ENCODE measurements at regions not wholly inside any gene's neighbourhood (a gene's known extent, or its start where the extent isn't known, plus 50 kb on each side); places are given as distances from the start of the nearest gene placed in this dataset.

DNA sequence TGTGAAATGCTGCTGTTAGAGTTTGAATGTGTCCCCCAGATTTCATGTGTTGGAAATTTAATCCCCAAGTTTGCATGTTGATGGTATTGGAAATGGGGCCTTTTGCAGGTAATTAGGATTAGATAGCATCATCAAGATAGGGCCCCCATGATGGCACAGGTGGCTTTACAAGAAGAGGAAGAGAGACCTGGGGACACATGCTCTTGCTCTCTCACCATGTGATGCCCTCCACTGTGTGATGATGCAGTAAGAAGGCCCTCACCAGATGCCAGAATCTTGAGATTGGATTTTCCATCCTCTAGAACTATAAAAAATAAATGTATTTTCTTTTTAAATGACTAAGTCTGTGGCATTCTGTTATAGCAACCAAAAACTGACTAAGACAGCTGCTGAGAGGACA, 57.0 kb upstream of the NEK7 start:
- no peaks in the 10 kb centered on the region for H3K27me3 ChIP-seq (replicated peaks; ENCODE audit: control insufficient read depth, insufficient read depth, low read length)
- TF ChIP-seq, protein P1, sequence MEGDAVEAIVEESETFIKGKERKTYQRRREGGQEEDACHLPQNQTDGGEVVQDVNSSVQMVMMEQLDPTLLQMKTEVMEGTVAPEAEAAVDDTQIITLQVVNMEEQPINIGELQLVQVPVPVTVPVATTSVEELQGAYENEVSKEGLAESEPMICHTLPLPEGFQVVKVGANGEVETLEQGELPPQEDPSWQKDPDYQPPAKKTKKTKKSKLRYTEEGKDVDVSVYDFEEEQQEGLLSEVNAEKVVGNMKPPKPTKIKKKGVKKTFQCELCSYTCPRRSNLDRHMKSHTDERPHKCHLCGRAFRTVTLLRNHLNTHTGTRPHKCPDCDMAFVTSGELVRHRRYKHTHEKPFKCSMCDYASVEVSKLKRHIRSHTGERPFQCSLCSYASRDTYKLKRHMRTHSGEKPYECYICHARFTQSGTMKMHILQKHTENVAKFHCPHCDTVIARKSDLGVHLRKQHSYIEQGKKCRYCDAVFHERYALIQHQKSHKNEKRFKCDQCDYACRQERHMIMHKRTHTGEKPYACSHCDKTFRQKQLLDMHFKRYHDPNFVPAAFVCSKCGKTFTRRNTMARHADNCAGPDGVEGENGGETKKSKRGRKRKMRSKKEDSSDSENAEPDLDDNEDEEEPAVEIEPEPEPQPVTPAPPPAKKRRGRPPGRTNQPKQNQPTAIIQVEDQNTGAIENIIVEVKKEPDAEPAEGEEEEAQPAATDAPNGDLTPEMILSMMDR (IDR thresholded peaks at IDR 0.05; ENCODE audit: insufficient read depth, low read length, poor library complexity, severe bottlenecking), result no peak
- DNase-seq (ENCODE audit: extremely low read depth, insufficient read length), result no peak
- no peak overlapping the region for H3K4me3 ChIP-seq (replicated peaks; ENCODE audit: low read depth, low read length)
- H3K36me3 ChIP-seq (ENCODE audit: control insufficient read depth, insufficient read depth, low read length), result no peaks in the 10 kb centered on the region

DNA sequence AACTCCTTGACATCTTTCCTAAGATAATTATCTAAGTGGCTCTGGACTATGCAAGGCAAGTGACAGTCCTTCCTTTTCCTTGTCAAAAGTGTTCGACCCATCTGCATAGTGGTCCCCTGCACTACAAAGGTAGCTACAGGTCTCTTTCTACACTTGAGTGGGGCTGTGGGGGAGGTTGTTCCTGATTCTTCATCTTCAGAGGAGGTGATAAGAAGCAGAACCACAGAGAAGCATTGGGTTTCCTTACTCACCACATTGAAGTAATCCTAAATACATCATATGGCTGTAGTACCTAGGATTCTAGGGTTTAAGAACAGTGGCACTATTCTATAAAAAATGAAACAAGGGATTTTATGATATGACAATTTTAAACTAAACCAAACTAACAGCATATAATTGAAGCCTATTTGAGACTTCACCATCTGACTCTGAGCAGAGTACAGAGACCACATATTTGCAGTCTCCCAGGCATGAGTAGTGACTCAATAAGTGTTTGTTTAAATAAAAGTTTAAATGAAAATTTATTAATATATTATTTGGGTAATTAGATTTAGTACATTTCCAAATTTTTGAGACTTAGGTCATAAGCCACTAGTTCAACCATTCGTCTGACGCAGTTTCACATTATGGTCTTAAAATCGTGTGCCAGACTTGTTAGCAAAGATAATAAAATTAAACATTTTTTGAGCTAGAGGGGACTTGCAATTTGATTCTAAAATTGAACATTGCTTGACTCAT, 54.9 kb upstream of the NEK7 start:
- H3K36me3 ChIP-seq (ENCODE audit: control insufficient read depth, insufficient read depth, low read length), result no peaks in the 10 kb centered on the region
- no peak for DNase-seq (ENCODE audit: extremely low read depth, insufficient read length)
- TF ChIP-seq, protein P1 (IDR thresholded peaks at IDR 0.05; ENCODE audit: insufficient read depth, low read length, poor library complexity, severe bottlenecking), result no peak
- H3K4me3 ChIP-seq (replicated peaks; ENCODE audit: low read depth, low read length), result no peak overlapping the region
- H3K27me3 ChIP-seq (replicated peaks; ENCODE audit: control insufficient read depth, insufficient read depth, low read length), result no peaks in the 10 kb centered on the region

DNA sequence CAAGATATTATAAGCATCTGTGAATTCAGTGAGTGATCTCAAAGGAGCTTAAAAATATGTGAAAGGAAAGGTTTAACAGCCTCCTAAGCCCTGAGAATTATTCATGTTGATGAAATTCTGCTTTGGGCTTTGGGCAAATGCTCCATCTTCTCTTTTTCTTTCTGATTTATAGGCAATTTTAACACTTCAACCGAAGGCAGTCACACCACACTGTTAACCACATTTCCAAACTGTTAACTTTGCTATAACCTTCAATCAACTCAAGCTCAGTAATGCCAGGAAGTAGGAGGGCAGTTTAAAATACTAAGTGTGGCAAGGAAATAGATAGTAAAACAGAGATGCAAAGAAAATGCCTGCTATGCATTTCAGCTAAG, 54.4 kb upstream of the NEK7 start:
- no peak for DNase-seq (ENCODE audit: extremely low read depth, insufficient read length)
- H3K36me3 ChIP-seq (ENCODE audit: control insufficient read depth, insufficient read depth, low read length), result no peaks in the 10 kb centered on the region

DNA sequence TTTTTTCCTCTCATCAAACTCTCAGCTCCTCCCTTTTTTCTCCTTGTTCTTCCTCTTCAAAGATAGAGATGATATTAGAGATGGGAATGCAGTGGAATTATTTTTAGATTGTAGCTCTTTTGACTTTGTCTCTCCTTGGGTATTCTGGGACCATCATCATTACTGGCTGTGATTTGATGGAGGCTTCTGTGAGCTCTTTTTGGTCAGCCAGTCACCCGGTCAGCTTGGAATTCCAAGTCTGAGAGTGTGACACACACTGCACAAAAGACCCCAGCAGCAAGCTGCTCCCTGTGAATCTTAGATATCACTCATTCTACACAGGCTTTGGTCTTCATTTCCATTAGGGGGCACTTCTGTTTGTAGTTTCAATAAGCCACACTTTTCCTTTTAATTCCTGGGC, 51.6 kb upstream of the NEK7 start:
- H3K4me3 ChIP-seq (replicated peaks; ENCODE audit: low read depth, low read length), result no peak overlapping the region
- TF ChIP-seq, protein P1 (IDR thresholded peaks at IDR 0.05; ENCODE audit: insufficient read depth, low read length, poor library complexity, severe bottlenecking), result no peak
- H3K36me3 ChIP-seq (ENCODE audit: control insufficient read depth, insufficient read depth, low read length), result no peaks in the 10 kb centered on the region
- no peaks in the 10 kb centered on the region for H3K27me3 ChIP-seq (replicated peaks; ENCODE audit: control insufficient read depth, insufficient read depth, low read length)
- no peak for DNase-seq (ENCODE audit: extremely low read depth, insufficient read length)

More for the DNA sequence above, 54.4 kb upstream of the NEK7 start:
- Histone ChIP-seq H3K27me3 (replicated peaks; ENCODE audit: control insufficient read depth, insufficient read depth, low read length) (no peaks in the 10 kb centered on the region), H3K4me3 (replicated peaks; ENCODE audit: low read depth, low read length) (no peak overlapping the region)
- TF ChIP-seq, protein P1 (IDR thresholded peaks at IDR 0.05; ENCODE audit: insufficient read depth, low read length, poor library complexity, severe bottlenecking), result no peak

DNA sequence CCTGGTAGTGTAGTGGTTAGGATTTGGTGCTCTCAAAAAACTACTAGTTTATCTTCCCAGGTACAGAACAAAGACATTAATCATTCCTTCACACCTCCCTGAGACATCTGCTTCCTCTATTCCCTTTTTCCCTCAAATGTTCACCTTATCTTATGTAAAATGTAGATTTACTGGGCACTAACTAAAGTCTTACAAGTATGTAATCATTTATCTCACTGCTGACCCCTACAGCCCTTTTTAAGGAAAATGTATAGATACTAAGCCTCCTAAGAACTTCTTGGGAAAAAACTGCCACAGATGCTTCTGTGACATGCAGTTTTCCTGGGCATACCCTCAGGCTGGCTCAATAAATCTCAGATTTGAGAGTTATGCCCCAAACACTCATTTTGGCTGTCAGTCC, 50.8 kb upstream of the NEK7 start:
- H3K4me3 ChIP-seq (replicated peaks; ENCODE audit: low read depth, low read length), result no peak overlapping the region
- no peaks in the 10 kb centered on the region for H3K27me3 ChIP-seq (replicated peaks; ENCODE audit: control insufficient read depth, insufficient read depth, low read length)
- H3K36me3 ChIP-seq (ENCODE audit: control insufficient read depth, insufficient read depth, low read length), result no peaks in the 10 kb centered on the region
- TF ChIP-seq, protein P1 (IDR thresholded peaks at IDR 0.05; ENCODE audit: insufficient read depth, low read length, poor library complexity, severe bottlenecking), result no peak
- no peak for DNase-seq (ENCODE audit: extremely low read depth, insufficient read length)

Data from GM06990 (cell line).